GM19025 (cell line): ENCODE measurements at regions not wholly inside any gene's neighbourhood (a gene's known extent, or its start where the extent isn't known, plus 50 kb on each side); places are given as distances from the start of the nearest gene placed in this dataset.
A peak's percentile ranks its signal among the peaks of the same experiment; 100 is the strongest.

Experiments
- ATAC-seq: cut with Tn5 transposase; IDR thresholded peaks from one replicate; pipeline ENCODE4 v1.9.1; 2021; ENCODE audit warnings: mild to moderate bottlenecking, low read depth, moderate library complexity; ENCODE audit not compliant: unreplicated experiment

DNA sequence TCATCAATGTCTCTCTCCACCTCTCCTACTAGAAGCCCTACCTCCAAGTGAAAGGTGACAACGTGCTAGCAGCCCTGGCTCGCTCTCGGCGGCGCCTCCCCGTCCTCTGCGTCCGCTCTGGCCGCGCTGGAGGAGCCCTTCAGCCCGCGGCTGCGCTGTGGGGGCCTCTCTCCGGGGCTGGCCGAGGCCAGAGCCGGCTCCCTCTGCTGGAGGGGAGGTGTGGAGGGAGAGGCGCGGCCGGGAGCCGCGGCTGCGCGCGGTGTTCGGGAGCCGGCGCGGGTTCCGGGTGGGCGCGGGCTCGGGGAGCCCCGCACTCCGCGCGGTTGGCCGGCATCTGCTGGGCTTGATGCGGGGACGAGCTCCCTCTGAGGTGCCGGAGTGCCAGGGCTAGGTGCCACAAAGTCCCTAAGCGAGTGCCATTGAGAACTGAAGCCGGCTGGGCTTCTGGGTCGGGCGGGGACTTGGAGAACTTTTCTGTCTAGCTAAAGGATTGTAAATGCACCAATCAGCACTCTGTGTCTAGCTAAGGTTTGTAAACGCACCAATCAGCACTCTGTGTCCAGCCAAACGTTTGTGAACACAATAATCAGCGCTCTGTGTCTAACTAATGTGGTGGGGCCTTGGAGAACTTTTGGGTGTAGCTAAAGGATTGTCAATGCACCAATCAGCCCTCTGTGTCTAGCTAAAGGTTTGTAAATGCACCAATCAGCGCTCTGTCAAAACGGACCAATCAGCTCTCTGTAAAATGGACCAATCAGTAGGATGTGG, 84.8 kb upstream of the ARRDC4 start:
- ATAC-seq = no peak

DNA sequence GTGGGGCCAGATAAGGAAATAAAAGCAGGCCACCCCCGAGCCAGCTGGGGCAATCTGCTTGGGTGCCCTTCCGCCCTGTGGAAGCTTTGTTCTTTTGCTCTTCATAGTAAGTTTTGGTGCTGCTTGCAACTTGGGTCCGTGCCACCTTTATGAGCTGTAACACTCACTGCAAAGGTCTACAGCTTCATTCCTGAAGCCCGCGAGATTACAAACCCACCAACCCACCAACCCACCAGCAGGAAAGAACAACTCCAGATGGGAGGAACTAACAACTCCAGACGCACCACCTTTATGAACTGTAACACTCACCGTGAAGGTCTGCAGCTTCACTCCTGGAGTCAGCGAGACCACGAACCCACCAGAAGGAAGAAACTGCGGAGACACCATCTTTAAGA, 84.2 kb upstream of the ARRDC4 start:
- ATAC-seq = no peak

GRCh38 chr15:97881346-97881965, 79.0 kb upstream of the ARRDC4 start:
- ATAC-seq = no peak

- no peak for ATAC-seq
Measured at GRCh38 chr15:97884513-97885131, 75.9 kb upstream of the ARRDC4 start.

GRCh38 chr15:97890307-97890706, 70.2 kb upstream of the ARRDC4 start:
- no peak for ATAC-seq

DNA sequence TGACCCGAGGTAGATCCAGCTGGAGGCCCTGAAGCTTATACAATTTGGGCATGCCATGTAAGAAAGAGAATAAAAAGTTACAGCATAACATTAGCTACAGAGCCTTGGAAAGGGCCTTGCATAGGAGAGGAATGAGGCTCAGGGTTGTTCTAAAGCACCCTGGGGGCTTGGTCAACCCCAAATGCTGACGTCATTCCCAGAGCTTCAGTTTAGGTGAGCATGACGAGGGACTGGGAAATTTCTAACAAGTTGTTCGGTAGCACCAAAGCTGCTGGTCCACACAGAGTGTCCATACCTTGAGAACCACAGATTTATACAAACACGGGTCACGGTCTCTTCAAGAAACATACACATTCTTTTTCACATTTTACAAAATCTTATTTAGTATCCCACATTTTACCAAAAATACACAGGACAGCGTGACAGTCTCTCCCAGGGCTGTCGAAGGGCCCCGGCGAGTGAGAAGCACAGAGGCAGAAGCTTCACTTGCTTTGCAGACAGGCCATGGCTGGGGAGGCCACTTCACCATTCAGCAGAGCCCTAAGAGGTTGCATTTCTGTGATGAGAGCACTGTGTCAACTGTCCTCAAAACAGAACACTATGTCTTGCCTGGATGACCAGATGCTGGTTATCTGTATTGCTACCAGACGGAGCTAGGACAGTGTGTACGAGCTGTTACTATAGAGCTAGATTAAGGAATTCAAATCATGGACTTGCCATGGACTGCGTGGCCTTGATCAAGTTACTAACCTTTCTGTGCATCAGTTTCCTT, 68.2 kb upstream of the ARRDC4 start:
- no peak for ATAC-seq

DNA sequence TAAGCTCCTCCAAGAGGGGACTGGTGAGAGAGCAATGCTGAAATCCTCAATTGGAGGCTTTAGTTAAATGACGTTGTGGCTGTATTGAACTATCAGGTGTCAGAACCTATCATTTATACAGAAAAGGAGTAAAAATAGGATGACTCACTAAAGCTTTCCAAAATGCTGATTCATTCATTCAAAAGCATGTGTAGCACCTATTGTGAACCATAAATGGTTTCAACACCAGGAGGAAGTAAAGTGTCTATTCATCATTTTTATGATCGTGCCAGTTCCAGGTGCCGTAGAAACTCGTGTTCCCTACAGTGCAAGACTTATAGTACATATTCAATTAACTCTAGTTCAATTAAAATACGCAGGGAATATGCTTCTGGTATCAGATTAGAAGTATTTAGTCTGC, 66.5 kb upstream of the ARRDC4 start:
- no peak for ATAC-seq

DNA sequence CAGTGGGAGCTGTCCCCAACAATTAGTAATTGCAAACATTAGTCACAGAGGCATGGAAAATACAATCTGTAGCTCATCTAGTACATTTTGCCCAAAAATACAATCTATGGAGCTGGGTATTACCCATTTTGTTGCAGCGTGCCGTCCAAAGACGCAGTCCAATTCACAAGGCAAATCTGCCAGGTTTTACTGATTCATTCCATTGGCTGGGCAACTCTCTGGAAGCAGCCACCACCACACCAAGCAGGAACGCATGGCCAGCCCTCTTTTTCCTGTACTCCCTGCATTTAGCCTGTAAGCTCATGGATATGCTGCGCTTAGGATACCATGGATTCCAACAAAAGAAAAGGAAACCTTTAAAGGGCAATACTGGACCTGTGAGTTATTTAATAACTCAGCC, 60.5 kb upstream of the ARRDC4 start:
- no peak for ATAC-seq

- no peak for ATAC-seq
Measured at GRCh38 chr15:97902140-97902780, 58.2 kb upstream of the ARRDC4 start.

- ATAC-seq = no peak
Measured at GRCh38 chr15:97903560-97903959, 56.9 kb upstream of the ARRDC4 start.

GRCh38 chr15:97903971-97904572, 56.4 kb upstream of the ARRDC4 start:
- ATAC-seq = no peak

GRCh38 chr15:97909291-97909891, 51.1 kb upstream of the ARRDC4 start:
- peak; percentile 82 for ATAC-seq
